VCaP (cell line): ENCODE measurements at regions not wholly inside any gene's neighbourhood (a gene's known extent, or its start where the extent isn't known, plus 50 kb on each side); places are given as distances from the start of the nearest gene placed in this dataset.

Experiments
- H3K27ac ChIP-seq: fragments of 450-650 bp; 2 replicates; pipeline ENCODE4 v1.5.1; 2017
- TF ChIP-seq, protein P1 (sequence below): fragments of 450-650 bp; conservative IDR thresholded peaks from 2 replicates; pipeline ENCODE4 v1.5.1; 2017; ENCODE audit warnings: mild to moderate bottlenecking, moderate library complexity

GRCh38 chr5:110027527-110028322 lies 338.0 kb downstream of the MAN2A1 start:
- TF ChIP-seq, protein P1, sequence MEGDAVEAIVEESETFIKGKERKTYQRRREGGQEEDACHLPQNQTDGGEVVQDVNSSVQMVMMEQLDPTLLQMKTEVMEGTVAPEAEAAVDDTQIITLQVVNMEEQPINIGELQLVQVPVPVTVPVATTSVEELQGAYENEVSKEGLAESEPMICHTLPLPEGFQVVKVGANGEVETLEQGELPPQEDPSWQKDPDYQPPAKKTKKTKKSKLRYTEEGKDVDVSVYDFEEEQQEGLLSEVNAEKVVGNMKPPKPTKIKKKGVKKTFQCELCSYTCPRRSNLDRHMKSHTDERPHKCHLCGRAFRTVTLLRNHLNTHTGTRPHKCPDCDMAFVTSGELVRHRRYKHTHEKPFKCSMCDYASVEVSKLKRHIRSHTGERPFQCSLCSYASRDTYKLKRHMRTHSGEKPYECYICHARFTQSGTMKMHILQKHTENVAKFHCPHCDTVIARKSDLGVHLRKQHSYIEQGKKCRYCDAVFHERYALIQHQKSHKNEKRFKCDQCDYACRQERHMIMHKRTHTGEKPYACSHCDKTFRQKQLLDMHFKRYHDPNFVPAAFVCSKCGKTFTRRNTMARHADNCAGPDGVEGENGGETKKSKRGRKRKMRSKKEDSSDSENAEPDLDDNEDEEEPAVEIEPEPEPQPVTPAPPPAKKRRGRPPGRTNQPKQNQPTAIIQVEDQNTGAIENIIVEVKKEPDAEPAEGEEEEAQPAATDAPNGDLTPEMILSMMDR = no peak
- peak overlapping the region; percentile 44 for H3K27ac ChIP-seq

- TF ChIP-seq, protein P1 = no peak
- H3K27ac ChIP-seq = peak overlapping the region; percentile 34; the same call in 1 of the 2 replicates
Measured at GRCh38 chr5:110031402-110032140, 341.8 kb downstream of the MAN2A1 start.

DNA sequence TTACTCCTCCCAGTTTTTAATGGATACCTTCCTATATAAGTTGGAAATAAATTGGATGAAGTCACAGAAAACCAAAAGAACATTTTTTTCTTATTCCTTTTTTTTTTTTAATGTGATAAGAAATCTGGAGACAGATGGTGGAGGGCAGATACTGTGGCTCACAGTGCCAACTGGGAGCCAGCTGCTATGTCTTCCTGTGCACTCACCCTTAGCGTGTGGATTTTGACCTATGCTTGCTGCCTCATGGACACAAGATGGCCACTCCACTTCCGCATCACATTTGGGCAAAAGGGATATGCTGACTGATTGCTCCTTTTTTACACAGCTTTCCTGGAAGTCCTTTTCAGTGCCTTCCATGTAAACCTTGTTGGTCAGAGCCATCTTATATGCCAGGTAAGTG lies 342.6 kb downstream of the MAN2A1 start:
- TF ChIP-seq, protein P1 = no peak
- no peak overlapping the region for H3K27ac ChIP-seq

- no peak overlapping the region for H3K27ac ChIP-seq
Measured at GRCh38 chr5:110034056-110034600, 344.4 kb downstream of the MAN2A1 start.

DNA sequence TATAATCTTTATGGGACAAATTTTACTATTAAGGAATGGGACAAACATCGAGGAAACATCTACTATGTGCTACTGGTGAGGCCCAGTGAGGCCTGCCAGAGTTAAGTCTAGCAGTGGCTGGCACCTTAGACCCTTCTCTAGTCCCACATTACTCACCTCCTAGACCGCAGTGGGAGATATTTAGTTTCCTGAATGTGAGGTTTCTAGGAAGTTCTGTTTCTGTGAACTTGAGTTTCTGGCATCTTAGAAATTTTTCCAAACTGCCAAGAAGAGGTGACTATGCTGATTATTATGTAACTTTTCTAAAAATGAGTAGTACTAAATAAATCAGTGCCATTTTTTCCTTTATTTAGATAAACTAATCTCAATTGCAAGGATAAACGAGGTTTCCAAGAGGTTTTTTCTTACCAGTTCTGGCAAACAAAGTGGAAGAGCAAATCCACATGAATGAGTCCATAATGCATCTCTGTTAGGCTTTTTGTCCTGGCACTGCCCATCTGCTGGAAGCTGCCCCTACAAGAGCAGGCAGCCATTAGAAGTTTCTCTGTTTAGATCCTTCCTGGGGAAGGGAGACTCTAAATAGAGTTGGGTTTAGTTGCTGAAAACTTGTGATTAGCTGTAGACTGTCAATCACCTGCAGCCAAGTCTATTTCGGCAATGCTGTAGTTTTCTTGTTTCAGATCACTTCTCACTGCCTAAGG lies 348.7 kb downstream of the MAN2A1 start:
- no peak overlapping the region for H3K27ac ChIP-seq
- TF ChIP-seq, protein P1 = no peak

More at GRCh38 chr5:110034056-110034600, 344.4 kb downstream of the MAN2A1 start:
- TF ChIP-seq, protein P1 = no peak

DNA sequence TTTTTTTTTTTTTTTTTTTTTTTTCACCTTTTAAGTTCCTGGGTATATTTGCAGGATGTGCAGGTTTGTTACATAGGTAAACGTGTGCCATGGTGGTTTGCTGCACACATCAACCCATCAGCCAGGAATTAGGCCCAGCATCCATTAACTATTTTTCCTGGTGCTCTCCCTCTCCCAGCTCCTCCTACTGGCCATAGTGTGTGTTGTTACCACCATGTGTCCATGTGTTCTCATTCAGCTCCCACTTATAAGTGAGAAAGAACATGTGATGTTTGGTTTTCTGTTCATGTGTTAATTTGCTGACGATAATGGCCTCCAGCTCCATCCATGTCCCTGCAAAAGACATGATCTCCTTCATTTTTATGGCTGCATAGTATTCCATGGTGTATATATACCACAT lies 350.5 kb downstream of the MAN2A1 start:
- TF ChIP-seq, protein P1 = no peak
- no peak overlapping the region for H3K27ac ChIP-seq

GRCh38 chr5:110043025-110043424 lies 353.3 kb downstream of the MAN2A1 start:
- TF ChIP-seq, protein P1 = no peak

More at GRCh38 chr5:110043025-110043424, 353.3 kb downstream of the MAN2A1 start:
- no peak overlapping the region for H3K27ac ChIP-seq
